GM19438 (cell line): ENCODE measurements at regions not wholly inside any gene's neighbourhood (a gene's known extent, or its start where the extent isn't known, plus 50 kb on each side); places are given as distances from the start of the nearest gene placed in this dataset.

Experiments used
- ATAC-seq: cut with Tn5 transposase; IDR thresholded peaks from one replicate; pipeline ENCODE4 v1.9.1; 2021; ENCODE audit warnings: low read depth; ENCODE audit not compliant: unreplicated experiment

DNA sequence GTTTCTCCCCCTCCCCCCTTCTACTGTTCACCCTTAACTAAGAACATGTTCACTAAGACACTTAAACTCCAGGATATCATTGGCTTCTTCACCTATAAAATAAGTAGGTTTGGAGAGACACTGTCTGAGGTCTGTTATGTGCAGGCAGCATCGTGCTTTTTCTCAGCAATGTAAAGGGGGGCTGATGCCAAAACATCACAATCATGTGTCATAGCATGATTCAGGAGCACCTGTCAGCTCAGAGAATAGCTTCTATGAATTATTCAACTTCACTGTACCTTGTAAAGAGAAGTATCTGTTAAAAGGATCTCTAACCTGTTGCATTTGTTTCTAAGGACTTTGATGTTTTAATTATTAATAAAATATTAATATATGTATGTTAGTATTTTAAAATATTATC lies 211.4 kb upstream of the EPHA3 start:
- no peak for ATAC-seq

GRCh38 chr3:88912294-88912877 lies 195.0 kb upstream of the EPHA3 start:
- ATAC-seq = no peak

DNA sequence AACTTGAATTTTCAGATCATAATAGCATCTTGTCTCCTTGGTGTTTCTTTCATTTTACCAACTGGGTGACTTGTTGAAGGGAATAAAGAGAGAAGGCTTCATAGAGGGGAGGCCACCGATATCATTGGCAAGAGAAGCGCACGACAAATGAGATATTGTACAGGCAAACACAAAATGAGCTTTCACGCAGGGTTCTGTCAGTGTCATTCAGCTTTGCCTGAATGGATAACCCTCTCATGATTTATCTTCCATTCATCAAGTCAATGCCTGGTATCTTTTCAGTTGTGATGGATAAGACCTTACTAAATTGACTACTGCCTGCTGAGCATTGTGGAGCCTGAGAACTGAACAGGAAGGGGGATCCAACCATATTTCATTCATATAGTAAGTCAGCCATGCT lies 188.6 kb upstream of the EPHA3 start:
- ATAC-seq = no peak

- no peak for ATAC-seq
Measured at GRCh38 chr3:88921986-88922385, 185.4 kb upstream of the EPHA3 start.

- ATAC-seq = no peak
Measured at GRCh38 chr3:88926221-88926620, 181.2 kb upstream of the EPHA3 start.

DNA sequence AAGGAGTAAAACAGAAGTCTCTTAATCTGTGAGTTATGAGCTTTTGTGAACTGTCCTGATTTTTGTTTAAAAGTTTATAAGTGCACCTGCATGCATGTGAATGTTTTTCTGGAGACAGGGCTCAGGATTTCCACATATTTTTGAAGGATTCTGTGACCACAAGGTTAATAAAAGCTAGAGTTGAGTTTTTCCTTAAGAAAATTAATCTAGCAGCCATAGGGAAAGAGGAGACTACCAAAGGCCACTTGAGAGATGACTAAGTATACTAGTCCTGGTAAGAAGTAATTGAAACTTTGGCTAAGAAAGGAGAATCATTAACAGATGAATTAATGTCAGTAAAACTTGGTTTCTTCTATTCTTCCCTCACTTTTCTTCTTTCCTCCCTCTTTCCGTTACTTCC lies 176.8 kb upstream of the EPHA3 start:
- no peak for ATAC-seq

DNA sequence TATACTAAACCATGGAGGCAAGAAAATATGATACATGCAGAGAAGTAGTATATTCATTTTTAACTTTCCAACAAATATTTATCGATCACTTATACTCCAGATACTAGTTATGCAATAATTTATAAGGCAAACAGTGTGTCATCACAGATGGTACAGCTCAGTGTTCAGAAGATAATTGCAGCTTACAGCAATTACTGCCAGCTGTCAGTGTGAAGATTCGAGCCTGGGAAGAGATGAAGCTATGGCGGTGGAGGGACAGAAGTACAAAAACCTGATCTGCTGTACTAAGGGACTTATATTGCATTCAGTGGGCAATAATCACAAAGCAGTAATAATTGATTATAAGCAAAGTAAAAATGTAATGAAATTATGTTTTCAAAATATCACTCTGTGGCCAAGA lies 170.6 kb upstream of the EPHA3 start:
- ATAC-seq = no peak

DNA sequence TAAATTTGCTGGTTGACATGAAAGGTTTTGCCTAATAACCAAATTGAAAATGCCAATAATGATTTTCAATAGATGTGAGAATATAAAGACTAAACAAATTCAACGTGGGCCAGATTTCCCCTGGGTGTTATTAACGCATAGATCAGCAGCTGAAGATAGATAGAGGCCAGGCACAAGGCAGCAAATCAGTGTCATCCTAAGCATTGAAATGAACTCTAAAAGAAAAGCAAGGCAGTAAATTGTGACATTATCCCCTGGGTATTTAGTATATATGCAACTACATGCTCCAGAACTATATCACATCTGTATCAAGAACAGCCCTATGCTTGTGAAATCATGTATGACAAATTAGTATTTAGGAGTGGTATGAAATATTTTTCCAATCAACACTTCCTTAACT lies 167.1 kb upstream of the EPHA3 start:
- ATAC-seq = no peak

DNA sequence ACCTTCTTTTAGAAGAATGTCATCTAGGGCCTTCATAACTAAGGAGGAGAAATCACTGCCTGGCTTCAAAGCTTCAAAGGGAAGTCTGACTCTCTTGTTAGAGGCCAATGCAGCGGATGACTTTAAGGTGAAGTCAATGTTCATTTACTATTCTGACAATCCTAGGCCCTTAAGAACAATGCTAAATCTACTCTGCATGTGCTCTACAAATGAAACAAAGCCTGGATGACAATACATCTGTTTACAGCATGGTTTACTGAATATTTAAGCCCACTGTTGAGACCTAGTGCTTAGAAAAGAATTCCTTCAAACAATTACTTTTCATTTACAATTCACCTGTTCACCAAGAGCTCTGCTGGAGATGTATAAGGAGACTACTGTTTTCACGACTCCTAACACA lies 160.4 kb upstream of the EPHA3 start:
- no peak for ATAC-seq

GRCh38 chr3:88954853-88955252 lies 152.6 kb upstream of the EPHA3 start:
- no peak for ATAC-seq

DNA sequence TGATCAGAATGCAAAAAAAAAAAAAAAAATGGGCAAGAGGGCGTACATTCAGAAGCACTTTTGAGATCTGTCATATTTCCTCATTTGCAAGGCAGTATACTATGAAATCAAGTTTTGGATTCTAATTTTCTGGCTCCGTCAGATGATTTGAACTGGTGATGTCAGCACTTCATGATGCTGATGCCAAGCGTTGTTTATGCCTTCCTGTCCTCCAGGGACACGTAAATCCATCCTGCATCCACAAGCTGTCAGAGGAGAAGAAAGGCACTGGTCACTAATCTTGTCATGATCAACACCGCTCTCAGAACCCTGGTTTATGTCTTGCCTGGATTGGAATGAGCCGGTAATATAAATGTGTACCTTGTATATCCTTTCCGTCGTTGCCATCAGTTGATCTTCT lies 152.1 kb upstream of the EPHA3 start:
- no peak for ATAC-seq

GRCh38 chr3:88957711-88958439 lies 149.5 kb upstream of the EPHA3 start:
- ATAC-seq = no peak

DNA sequence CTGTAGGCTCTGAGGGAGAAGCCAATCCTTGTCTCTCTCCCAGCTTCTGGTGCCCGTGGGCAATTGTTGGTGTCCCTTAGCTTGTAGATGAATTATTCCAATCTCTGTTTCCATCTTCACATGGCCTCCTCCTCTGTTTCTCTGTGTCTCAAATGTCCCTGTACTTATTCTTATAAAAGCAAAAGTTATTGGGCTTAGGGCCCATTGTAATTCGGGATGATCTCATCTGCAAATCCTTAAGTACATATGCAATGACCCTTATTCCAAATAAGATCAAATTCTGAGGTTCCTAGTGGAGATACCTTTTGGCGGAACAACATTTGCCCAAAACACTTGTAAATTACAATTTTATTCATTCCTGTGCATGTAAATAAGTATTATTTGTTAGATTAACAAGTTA lies 147.4 kb upstream of the EPHA3 start:
- ATAC-seq = no peak

DNA sequence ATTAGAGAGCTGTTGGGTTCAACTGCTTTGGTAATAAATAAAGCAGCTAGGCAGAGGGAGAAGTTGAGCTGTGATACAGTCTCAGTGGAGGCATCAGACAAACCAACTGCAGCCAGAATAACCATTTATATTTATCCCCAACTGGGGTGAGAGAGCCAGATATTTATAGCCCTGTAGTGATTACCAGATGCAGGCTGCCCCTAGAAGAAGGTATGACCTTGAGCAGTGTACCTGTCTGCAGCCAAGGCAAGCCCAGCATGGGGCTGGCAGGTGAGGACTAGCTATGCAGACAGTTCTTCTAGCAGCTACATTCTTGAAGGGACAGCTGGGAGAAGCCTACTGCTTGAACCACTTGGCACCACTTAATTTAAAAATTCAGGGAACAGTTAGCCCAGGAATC lies 144.4 kb upstream of the EPHA3 start:
- no peak for ATAC-seq

DNA sequence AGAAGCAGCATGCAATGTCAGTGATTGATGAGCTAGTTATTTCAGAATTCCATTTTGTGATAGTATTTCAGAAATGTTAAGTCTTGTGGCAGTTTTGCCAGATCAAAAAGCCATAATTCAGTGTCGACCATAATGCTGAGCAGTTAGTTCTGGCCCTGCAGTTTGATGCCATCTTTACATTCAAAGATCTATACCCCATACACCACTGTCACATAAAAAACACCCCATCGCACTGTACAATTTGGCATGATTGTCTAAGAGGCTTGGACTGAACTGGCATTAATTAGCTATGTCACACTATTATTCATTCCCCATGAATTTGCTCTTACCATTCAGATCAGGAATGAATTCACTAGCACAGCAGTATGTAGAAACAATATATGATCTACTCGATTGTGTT lies 127.7 kb upstream of the EPHA3 start:
- ATAC-seq = no peak

GRCh38 chr3:88983458-88983857 lies 124.0 kb upstream of the EPHA3 start:
- no peak for ATAC-seq

DNA sequence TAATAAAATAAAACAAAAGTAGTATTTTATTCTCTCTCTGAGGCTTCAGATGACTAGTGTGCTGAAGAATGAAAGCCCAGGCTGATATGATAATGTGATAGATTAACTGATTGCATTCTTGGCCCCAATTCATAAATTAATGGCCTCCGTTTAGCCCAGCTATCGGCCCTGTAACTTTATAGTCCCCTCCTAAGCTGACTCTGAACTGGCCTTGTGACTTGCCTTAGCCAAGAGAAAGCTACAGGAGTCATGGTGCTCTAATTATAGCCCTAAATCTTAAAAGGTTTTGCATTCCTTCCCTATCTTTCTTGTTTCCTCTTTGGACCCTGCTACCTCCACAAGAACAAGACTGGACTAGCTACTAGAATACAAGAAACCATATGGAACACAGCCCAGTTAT lies 123.2 kb upstream of the EPHA3 start:
- no peak for ATAC-seq

DNA sequence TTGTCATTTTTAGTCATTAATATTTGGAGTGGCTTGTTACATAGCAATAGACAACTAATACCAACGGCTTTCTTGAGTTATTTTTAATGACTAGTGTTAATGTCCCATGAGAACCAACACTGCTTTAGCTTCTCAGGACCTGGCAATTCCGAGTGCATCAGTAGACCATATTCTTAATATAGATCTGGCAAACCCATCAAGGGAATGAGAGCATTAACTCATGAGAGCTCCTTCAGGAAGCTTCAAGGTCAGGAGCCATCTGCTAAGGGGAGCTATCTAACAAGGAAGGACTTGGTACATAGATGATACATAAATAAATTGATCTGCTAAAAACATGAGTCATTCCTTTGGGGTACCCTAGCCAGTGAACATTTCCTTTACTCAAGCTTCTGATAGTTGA lies 122.6 kb upstream of the EPHA3 start:
- no peak for ATAC-seq

- no peak for ATAC-seq
Measured at GRCh38 chr3:88985491-88985890, 121.9 kb upstream of the EPHA3 start.

DNA sequence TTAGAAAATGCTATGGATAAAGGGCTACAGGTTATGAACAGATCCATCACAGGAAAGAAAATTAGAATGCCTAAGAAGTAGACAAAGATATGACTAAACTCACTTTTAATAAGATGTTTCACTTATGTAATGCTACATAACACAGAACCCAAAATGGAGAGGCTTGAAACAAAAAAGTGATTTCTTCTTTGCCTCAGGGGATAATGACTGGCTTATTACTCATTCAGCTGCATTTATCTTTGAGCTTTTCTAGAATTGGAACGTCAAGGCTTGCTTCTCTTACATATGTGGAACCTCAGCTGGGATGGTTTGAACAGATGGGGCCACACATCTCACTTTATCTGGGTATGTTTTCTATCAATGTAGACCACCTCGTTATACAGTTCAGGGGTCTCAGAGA lies 120.6 kb upstream of the EPHA3 start:
- no peak for ATAC-seq

GRCh38 chr3:88987776-88988175 lies 119.6 kb upstream of the EPHA3 start:
- no peak for ATAC-seq

DNA sequence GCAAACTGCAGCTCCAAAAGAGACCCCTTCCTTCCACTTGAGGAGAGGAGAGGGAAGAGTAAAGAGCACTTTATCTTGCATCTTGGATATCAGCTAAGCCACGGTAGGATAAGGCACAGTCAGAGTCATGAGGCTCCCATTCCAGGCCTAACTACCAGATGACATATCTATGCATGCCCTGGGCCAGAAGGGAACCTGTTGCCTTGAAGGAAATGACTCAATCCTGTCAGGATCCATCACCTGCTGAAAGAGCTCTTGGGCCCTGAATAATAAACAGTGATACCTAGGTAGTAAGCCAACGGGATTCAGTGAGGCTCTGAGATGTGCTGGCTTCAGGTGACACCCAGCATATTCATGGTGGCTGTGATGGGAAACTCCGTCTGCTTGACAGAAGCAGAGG lies 118.5 kb upstream of the EPHA3 start:
- ATAC-seq = no peak

DNA sequence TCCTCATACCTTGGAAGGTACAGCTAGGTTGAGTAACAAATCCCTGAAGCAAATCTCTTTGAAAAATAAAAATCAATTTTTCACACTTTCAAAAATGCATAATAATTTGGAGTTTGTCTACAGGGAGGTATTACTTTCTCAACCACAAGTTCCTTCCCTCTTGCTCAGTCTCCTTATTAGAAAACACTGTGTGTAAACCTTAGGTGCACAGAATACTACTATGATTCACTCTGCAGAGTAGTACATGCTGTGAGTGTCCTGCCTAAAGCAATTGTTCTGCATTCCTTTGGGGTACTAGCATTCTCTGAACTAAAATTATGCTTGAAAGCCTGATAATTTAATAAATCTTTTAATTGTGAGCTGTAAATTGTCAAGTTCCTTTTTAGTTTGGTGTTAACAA lies 115.9 kb upstream of the EPHA3 start:
- no peak for ATAC-seq
